Adrenal gland (tissue), 5 donors: ENCODE measurements at regions not wholly inside any gene's neighbourhood (a gene's known extent, or its start where the extent isn't known, plus 50 kb on each side); places are given as distances from the start of the nearest gene placed in this dataset.

Experiments
- CTCF ChIP-seq, 6 experiments: fragments of 450-650 bp in 4 of 6; fragments of 200-600 bp in 2 of 6; sonication (generic) in 1 of 6; IDR thresholded peaks; 1 replicate in 5 of 6; 2 replicates in 1 of 6; pipeline versions ENCODE4 v1.5.1 to v1.8.0; 2016 to 2021; ENCODE audit warnings: antibody characterized with exemption in 6 of 6, mild to moderate bottlenecking in 2 of 6, moderate library complexity in 1 of 6
- POLR2A ChIP-seq, 2 donors: fragments of 450-650 bp; IDR thresholded peaks; one replicate each; pipeline ENCODE4 v1.6.1; 2017; ENCODE audit warnings: antibody characterized with exemption in 2 of 2, mild to moderate bottlenecking in 2 of 2, moderate library complexity in 1 of 2
- donor health status: DM: no; HTN: no; CAD: no.

GRCh38 chr3:127119693-127120464 lies 73.1 kb upstream of the PRR23E start:
- TF ChIP-seq POLR2A (IDR thresholded peaks at IDR 0.05) (no peak), CTCF (IDR thresholded peaks at IDR 0.05) (no peak)
